ENCODE measurements at regions not wholly inside any gene's neighbourhood (a gene's known extent, or its start where the extent isn't known, plus 50 kb on each side); places are given as distances from the start of the nearest gene placed in this dataset.

- TF ChIP-seq CTCF (conservative IDR thresholded peaks at IDR 0.05; ENCODE audit: low read length) (no peak), EZH2phosphoT487 (IDR thresholded peaks at IDR 0.05; ENCODE audit: borderline replicate concordance) (no peak)
Measured at GRCh38 chr5:74156728-74157383, 483.7 kb downstream of the ENC1 start.

Data from Loucy (cell line).